ENCODE measurements at regions not wholly inside any gene's neighbourhood (a gene's known extent, or its start where the extent isn't known, plus 50 kb on each side); places are given as distances from the start of the nearest gene placed in this dataset.
A peak's percentile ranks its signal among the peaks of the same experiment; 100 is the strongest.

- DNase-seq (ENCODE audit: low read depth in 1 of 2, low spot score in 1 of 2) = no peak
- Histone ChIP-seq H3K4me3 (no peak overlapping the region), H3K36me3 (no peaks in the 10 kb centered on the region), H3K9me3 (ENCODE audit: low read depth) (no peaks in the 10 kb centered on the region), H3K27ac (no peak overlapping the region), H3K27me3 (no peaks in the 10 kb centered on the region), H3K4me1 (ENCODE audit: low read depth) (no peaks in the 10 kb centered on the region)
- TF ChIP-seq CTCF (IDR thresholded peaks at IDR 0.05; ENCODE audit: low read depth, low read length) = no peak
Observed at GRCh38 chr20:7818477-7818876, 121.8 kb downstream of the HAO1 start.

DNA sequence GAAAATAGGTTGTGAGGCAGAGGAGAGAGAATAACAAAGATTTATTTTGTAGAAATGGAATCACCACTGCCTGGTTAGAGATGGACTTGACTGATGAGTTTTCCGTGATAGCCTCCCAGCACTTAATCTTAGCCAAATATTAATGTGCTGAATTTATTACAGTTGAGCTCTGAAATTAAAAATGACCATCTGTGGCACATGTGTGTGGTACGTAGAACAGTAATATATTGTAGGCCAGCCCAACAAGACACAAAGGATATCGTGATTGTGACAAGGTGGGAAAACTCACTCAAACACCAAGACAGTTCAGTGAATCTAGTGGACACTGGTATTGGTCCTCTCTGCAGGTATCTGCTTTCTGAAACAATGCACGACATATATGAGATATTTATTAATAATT, 119.4 kb downstream of the HAO1 start:
- no peaks in the 10 kb centered on the region for H3K9me3 ChIP-seq (ENCODE audit: low read depth)
- DNase-seq (ENCODE audit: low read depth in 1 of 2, low spot score in 1 of 2) = no peak
- H3K4me1 ChIP-seq (ENCODE audit: low read depth) = no peaks in the 10 kb centered on the region
- H3K4me3 ChIP-seq = no peak overlapping the region
- H3K27ac ChIP-seq = no peak overlapping the region
- H3K27me3 ChIP-seq = no peaks in the 10 kb centered on the region
- no peaks in the 10 kb centered on the region for H3K36me3 ChIP-seq
- TF ChIP-seq CTCF (IDR thresholded peaks at IDR 0.05; ENCODE audit: low read depth, low read length) = no peak

DNA sequence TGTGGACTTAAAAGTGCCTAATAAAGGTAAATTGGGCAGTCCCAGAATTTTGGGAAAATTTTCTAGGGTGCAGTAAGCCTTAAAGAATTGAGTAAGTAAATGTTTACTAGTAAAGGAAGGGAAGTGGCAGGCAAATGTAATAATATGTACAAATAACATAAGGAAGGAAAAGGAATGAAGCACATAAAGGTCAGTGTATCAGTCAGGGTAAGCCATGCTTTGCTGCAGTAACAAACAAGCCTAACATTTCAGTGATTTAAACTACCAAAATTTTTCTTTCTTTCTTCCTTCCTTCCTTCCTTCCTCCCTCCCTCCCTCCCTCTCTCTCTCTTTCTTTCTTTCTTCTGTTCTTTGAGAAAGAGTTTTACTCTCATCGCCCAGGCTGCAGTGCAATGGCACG, 117.5 kb downstream of the HAO1 start:
- H3K27me3 ChIP-seq = no peaks in the 10 kb centered on the region
- no peak overlapping the region for H3K27ac ChIP-seq
- no peaks in the 10 kb centered on the region for H3K4me1 ChIP-seq (ENCODE audit: low read depth)
- H3K9me3 ChIP-seq (ENCODE audit: low read depth) = no peaks in the 10 kb centered on the region
- H3K4me3 ChIP-seq = no peak overlapping the region
- no peaks in the 10 kb centered on the region for H3K36me3 ChIP-seq
- TF ChIP-seq CTCF (IDR thresholded peaks at IDR 0.05; ENCODE audit: low read depth, low read length) = no peak
- DNase-seq (ENCODE audit: low read depth in 1 of 2, low spot score in 1 of 2) = no peak

GRCh38 chr20:7828437-7828836, 111.8 kb downstream of the HAO1 start:
- no peaks in the 10 kb centered on the region for H3K36me3 ChIP-seq
- no peaks in the 10 kb centered on the region for H3K9me3 ChIP-seq (ENCODE audit: low read depth)
- DNase-seq (ENCODE audit: low read depth in 1 of 2, low spot score in 1 of 2) = peak; percentile 32 to 59
- no peaks in the 10 kb centered on the region for H3K27me3 ChIP-seq
- no peak overlapping the region for H3K4me3 ChIP-seq
- H3K4me1 ChIP-seq (ENCODE audit: low read depth) = no peaks in the 10 kb centered on the region
- no peak overlapping the region for H3K27ac ChIP-seq
- no peak for TF ChIP-seq CTCF (IDR thresholded peaks at IDR 0.05; ENCODE audit: low read depth, low read length)

DNA sequence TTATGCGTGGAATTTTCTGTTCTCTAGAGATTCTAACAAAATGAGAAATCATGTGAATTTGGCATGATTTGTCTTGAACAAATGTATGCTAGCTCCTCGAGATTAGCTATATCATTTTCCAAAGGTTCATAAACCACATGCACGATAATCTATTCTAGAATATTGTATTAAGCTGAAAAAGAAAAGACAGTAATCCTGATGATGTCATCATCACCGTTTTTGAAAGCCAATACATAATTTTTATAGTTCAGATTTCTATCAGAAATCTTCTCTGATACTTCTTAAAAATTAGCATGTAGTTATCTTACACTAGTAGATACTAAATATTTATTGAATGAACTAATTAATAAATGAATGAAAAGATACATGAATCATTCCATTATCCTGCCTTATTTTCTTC, 111.2 kb downstream of the HAO1 start:
- no peaks in the 10 kb centered on the region for H3K4me1 ChIP-seq (ENCODE audit: low read depth)
- H3K4me3 ChIP-seq = no peak overlapping the region
- no peaks in the 10 kb centered on the region for H3K27me3 ChIP-seq
- no peak overlapping the region for H3K27ac ChIP-seq
- TF ChIP-seq CTCF (IDR thresholded peaks at IDR 0.05; ENCODE audit: low read depth, low read length) = no peak
- H3K36me3 ChIP-seq = no peaks in the 10 kb centered on the region
- H3K9me3 ChIP-seq (ENCODE audit: low read depth) = no peaks in the 10 kb centered on the region
- DNase-seq (ENCODE audit: low read depth in 1 of 2, low spot score in 1 of 2) = no peak

- Histone ChIP-seq H3K27me3 (no peaks in the 10 kb centered on the region), H3K36me3 (no peaks in the 10 kb centered on the region), H3K9me3 (ENCODE audit: low read depth) (no peaks in the 10 kb centered on the region), H3K4me1 (ENCODE audit: low read depth) (no peaks in the 10 kb centered on the region), H3K27ac (no peak overlapping the region), H3K4me3 (no peak overlapping the region)
- DNase-seq (ENCODE audit: low read depth in 1 of 2, low spot score in 1 of 2) = no peak
- no peak for TF ChIP-seq CTCF (IDR thresholded peaks at IDR 0.05; ENCODE audit: low read depth, low read length)
Observed at GRCh38 chr20:7829776-7830175, 110.5 kb downstream of the HAO1 start.

All from cardiac muscle cell (in vitro differentiated cells and primary cell).